Stomach (tissue), 8 donors: ENCODE measurements at regions not wholly inside any gene's neighbourhood (a gene's known extent, or its start where the extent isn't known, plus 50 kb on each side); places are given as distances from the start of the nearest gene placed in this dataset.

Experiments
- DNase-seq, 2 donors: peaks; one replicate each; pipeline versions ENCODE4 v3.0.0 to v3.0.0-alpha.2; 2013 to 2019
- H3K27ac ChIP-seq, 5 donors: fragments of 200-600 bp in 4 of 5; sonication (generic) in 4 of 5; one replicate each; pipeline ENCODE4 v1.5.1; 2013 to 2019; ENCODE audit warnings: mild to moderate bottlenecking in 1 of 5, moderate library complexity in 1 of 5
- H3K27me3 ChIP-seq, 3 donors: fragments of 200-600 bp; sonication (generic); one replicate each; pipeline ENCODE4 v1.5.1; 2017 to 2019; ENCODE audit warnings: mixed run types in 1 of 3
- H3K36me3 ChIP-seq, 4 donors: fragments of 200-600 bp; sonication (generic); 1 replicate in 3 of 4; 2 replicates in 1 of 4; pipeline ENCODE4 v1.5.1; 2016 to 2019
- H3K4me1 ChIP-seq, 4 donors: fragments of 200-600 bp; sonication (generic); one replicate each; pipeline ENCODE4 v1.5.1; 2016 to 2019
- H3K4me3 ChIP-seq, 4 donors: fragments of 200-600 bp; sonication (generic) in 3 of 4; one replicate each; pipeline ENCODE4 v1.5.1; 2016 to 2019; ENCODE audit warnings: mild to moderate bottlenecking in 1 of 4
- H3K9me3 ChIP-seq, 4 donors: fragments of 200-600 bp; sonication (generic); one replicate each; pipeline ENCODE4 v1.5.1; 2016 to 2019
- CTCF ChIP-seq, 7 experiments: fragments of 450-650 bp in 4 of 7; fragments of 200-600 bp in 3 of 7; sonication (generic) in 3 of 7; IDR thresholded peaks; one replicate each; pipeline ENCODE4 v1.5.1; 2016 to 2019; ENCODE audit warnings: antibody characterized with exemption in 7 of 7, control low read depth in 2 of 7, mild to moderate bottlenecking in 1 of 7
- EP300 ChIP-seq: sonication (generic); formaldehyde crosslinking; IDR thresholded peaks from one replicate; pipeline ENCODE4 v1.6.1; 2017; ENCODE audit warnings: antibody characterized with exemption
- POLR2A ChIP-seq, 4 donors: fragments of 450-650 bp; IDR thresholded peaks; one replicate each; pipeline ENCODE4 v1.6.1; 2016; ENCODE audit warnings: antibody characterized with exemption in 4 of 4, control low read depth in 2 of 4, mild to moderate bottlenecking in 1 of 4, moderate library complexity in 1 of 4
- POLR2AphosphoS5 ChIP-seq, 3 donors: sonication (generic); formaldehyde crosslinking; IDR thresholded peaks; one replicate each; pipeline ENCODE4 v1.6.1; 2016; ENCODE audit warnings: antibody characterized with exemption in 3 of 3
- WGBS, 5 donors: extraction: QIAGEN DNeasy Blood & Tissue Kit in 3 of 5; methylation state at CpG; one replicate each; pipeline versions ENCODE4 v1.1.5 to v1.1.7; 2013 to 2018; 5-methylcytosine and 5-hydroxymethylcytosine counted together
- intact Hi-C: fragments of 100-400 bp; cut with DNase I; formaldehyde crosslinking; loops from one replicate; pipeline ENCODE4 v1.15.1; 2023; ENCODE audit warnings: low total_unique reads
- donor health status: healthy with polysubstance abuse.
- donor health status: Bipolar disorder and iron deficiency.
- donor health status: healthy.

GRCh38 chr14:98269533-98269932 lies 1002.5 kb downstream of the BCL11B start:
- TF ChIP-seq CTCF (IDR thresholded peaks at IDR 0.05) (no peak), EP300 (no peak), POLR2A (IDR thresholded peaks at IDR 0.05) (no peak), POLR2AphosphoS5 (IDR thresholded peaks at IDR 0.05) (no peak)
- H3K27me3 ChIP-seq: peaks cover 0 to 11% (median 0%) of the 10 kb centered on the region in 3 donors

GRCh38 chr14:98270201-98270600 lies 1001.8 kb downstream of the BCL11B start:
- TF ChIP-seq EP300: no peak
- no peak for TF ChIP-seq CTCF (IDR thresholded peaks at IDR 0.05)
- TF ChIP-seq POLR2AphosphoS5 (IDR thresholded peaks at IDR 0.05): no peak
- no peak for TF ChIP-seq POLR2A (IDR thresholded peaks at IDR 0.05)
- no peak overlapping the region for H3K27ac ChIP-seq
- no peak overlapping the region for H3K4me3 ChIP-seq
- H3K4me1 ChIP-seq: no peaks in the 10 kb centered on the region
- intact Hi-C loops: no loop called here
- peaks cover 0 to 14% (median 6%) of the 10 kb centered on the region in 4 donors for H3K9me3 ChIP-seq
- DNase-seq: no peak
- no peaks in the 10 kb centered on the region for H3K36me3 ChIP-seq
- peaks cover 0 to 4% (median 0%) of the 10 kb centered on the region in 3 donors for H3K27me3 ChIP-seq

More at GRCh38 chr14:98269533-98269932, 1002.5 kb downstream of the BCL11B start:
- no peak overlapping the region for H3K27ac ChIP-seq
- H3K4me3 ChIP-seq: no peak overlapping the region
- DNase-seq: no peak
- H3K9me3 ChIP-seq: peaks cover 0 to 14% (median 6%) of the 10 kb centered on the region in 4 donors
- H3K36me3 ChIP-seq: no peaks in the 10 kb centered on the region
- intact Hi-C loops: no loop called here
- no peaks in the 10 kb centered on the region for H3K4me1 ChIP-seq

GRCh38 chr14:98274596-98274995 lies 997.4 kb downstream of the BCL11B start:
- Histone ChIP-seq H3K27ac (no peak overlapping the region), H3K27me3 (no peaks in the 10 kb centered on the region), H3K4me1 (no peaks in the 10 kb centered on the region), H3K36me3 (no peaks in the 10 kb centered on the region), H3K4me3 (no peak overlapping the region), H3K9me3 (peaks cover 0 to 14% (median 6%) of the 10 kb centered on the region in 4 donors)
- WGBS, 5 donors: 74 to 87% (median 78%) methylated on average over 6 to 8 of the region's 8 CpGs
- no peak for DNase-seq
- intact Hi-C loops: no loop called here
- TF ChIP-seq EP300: no peak
- no peak for TF ChIP-seq POLR2A (IDR thresholded peaks at IDR 0.05)
- no peak for TF ChIP-seq CTCF (IDR thresholded peaks at IDR 0.05)
- TF ChIP-seq POLR2AphosphoS5 (IDR thresholded peaks at IDR 0.05): no peak

- TF ChIP-seq CTCF (IDR thresholded peaks at IDR 0.05): no peak
- TF ChIP-seq POLR2A (IDR thresholded peaks at IDR 0.05): no peak
- no peak for TF ChIP-seq EP300
- no peak for TF ChIP-seq POLR2AphosphoS5 (IDR thresholded peaks at IDR 0.05)
- Histone ChIP-seq H3K4me1 (no peaks in the 10 kb centered on the region), H3K9me3 (no peaks in the 10 kb centered on the region), H3K27me3 (no peaks in the 10 kb centered on the region), H3K36me3 (no peaks in the 10 kb centered on the region), H3K4me3 (no peak overlapping the region), H3K27ac (no peak overlapping the region)
- DNase-seq: no peak
- intact Hi-C loops: no loop called here
- 67 to 76% (median 73%) methylated on average over 3 of the region's 3 CpGs for WGBS, 5 donors
Measured at GRCh38 chr14:98278800-98279199, 993.2 kb downstream of the BCL11B start.
